ENCODE measurements at regions not wholly inside any gene's neighbourhood (a gene's known extent, or its start where the extent isn't known, plus 50 kb on each side); places are given as distances from the start of the nearest gene placed in this dataset.

GRCh38 chr9:117597977-117598376 is 106.2 kb upstream of the TLR4 start:
- TF ChIP-seq EZH2 (IDR thresholded peaks at IDR 0.05; ENCODE audit: low read length) (no peak), CTCF (optimal IDR thresholded peaks at IDR 0.05 in 1 of 3, IDR thresholded peaks at IDR 0.05 in 1 of 3, conservative IDR thresholded peaks at IDR 0.05 in 1 of 3; ENCODE audit: extremely low read depth in 1 of 3, insufficient read depth in 2 of 3, low read length in 3 of 3) (no peak)
- H2AFZ ChIP-seq (ENCODE audit: control insufficient read depth, low read length) = no peak overlapping the region
- H3K36me3 ChIP-seq (ENCODE audit: control insufficient read depth in 2 of 2, extremely low read depth in 1 of 2, insufficient read depth in 2 of 2, low read length in 2 of 2) = no peaks in the 10 kb centered on the region
- no peaks in the 10 kb centered on the region for H3K4me1 ChIP-seq (ENCODE audit: control insufficient read depth, extremely low read depth, insufficient read depth, low read length)
- DNase-seq (ENCODE audit: low read depth, low spot score) = no peak
- no peaks in the 10 kb centered on the region for H3K79me2 ChIP-seq (ENCODE audit: control insufficient read depth, insufficient read depth, low read length)
- H4K20me1 ChIP-seq (ENCODE audit: control insufficient read depth, extremely low read depth, insufficient read depth, low read length) = no peaks in the 10 kb centered on the region
- H3K4me3 ChIP-seq (ENCODE audit: control insufficient read depth in 2 of 3, extremely low read depth in 1 of 3, insufficient read depth in 2 of 3, low read depth in 1 of 3, low read length in 3 of 3) = no peak overlapping the region
- no peaks in the 10 kb centered on the region for H3K9me3 ChIP-seq (ENCODE audit: control insufficient read depth, low read depth, low read length)
- H3K27ac ChIP-seq (ENCODE audit: control insufficient read depth, insufficient read depth, low read length) = no peak overlapping the region
- no peaks in the 10 kb centered on the region for H3K9me1 ChIP-seq (ENCODE audit: control insufficient read depth, extremely low read depth, insufficient read depth, low read length)
- no peaks in the 10 kb centered on the region for H3K27me3 ChIP-seq (ENCODE audit: control insufficient read depth, extremely low read depth, insufficient read depth, low read length)
- no peak for FAIRE-seq
- H3K4me2 ChIP-seq (ENCODE audit: control insufficient read depth, extremely low read depth, insufficient read depth, low read depth, low read length) = no peak overlapping the region
- dilution Hi-C loops (cut with MboI; ENCODE audit: extremely low pct_ligation_motif_present, low sequenced_read_pairs) = no loop called here
- no peak overlapping the region for H3K9ac ChIP-seq (ENCODE audit: control insufficient read depth, extremely low read depth, insufficient read depth, low read length)

GRCh38 chr9:117596678-117597077 is 107.5 kb upstream of the TLR4 start:
- Histone ChIP-seq H3K9me3 (ENCODE audit: control insufficient read depth, low read depth, low read length) (no peaks in the 10 kb centered on the region), H3K27me3 (ENCODE audit: control insufficient read depth, extremely low read depth, insufficient read depth, low read length) (no peaks in the 10 kb centered on the region), H3K27ac (ENCODE audit: control insufficient read depth, insufficient read depth, low read length) (no peak overlapping the region), H2AFZ (ENCODE audit: control insufficient read depth, low read length) (no peak overlapping the region), H4K20me1 (ENCODE audit: control insufficient read depth, extremely low read depth, insufficient read depth, low read length) (no peaks in the 10 kb centered on the region), H3K4me3 (ENCODE audit: control insufficient read depth in 2 of 3, extremely low read depth in 1 of 3, insufficient read depth in 2 of 3, low read depth in 1 of 3, low read length in 3 of 3) (no peak overlapping the region), H3K9me1 (ENCODE audit: control insufficient read depth, extremely low read depth, insufficient read depth, low read length) (no peaks in the 10 kb centered on the region), H3K36me3 (ENCODE audit: control insufficient read depth in 2 of 2, extremely low read depth in 1 of 2, insufficient read depth in 2 of 2, low read length in 2 of 2) (no peaks in the 10 kb centered on the region), H3K9ac (ENCODE audit: control insufficient read depth, extremely low read depth, insufficient read depth, low read length) (no peak overlapping the region), H3K4me2 (ENCODE audit: control insufficient read depth, extremely low read depth, insufficient read depth, low read depth, low read length) (no peak overlapping the region), H3K79me2 (ENCODE audit: control insufficient read depth, insufficient read depth, low read length) (no peaks in the 10 kb centered on the region), H3K4me1 (ENCODE audit: control insufficient read depth, extremely low read depth, insufficient read depth, low read length) (no peaks in the 10 kb centered on the region)
- FAIRE-seq (no peak), DNase-seq (ENCODE audit: low read depth, low spot score) (no peak)
- dilution Hi-C loops (cut with MboI; ENCODE audit: extremely low pct_ligation_motif_present, low sequenced_read_pairs) = no loop called here
- TF ChIP-seq CTCF (optimal IDR thresholded peaks at IDR 0.05 in 1 of 3, IDR thresholded peaks at IDR 0.05 in 1 of 3, conservative IDR thresholded peaks at IDR 0.05 in 1 of 3; ENCODE audit: extremely low read depth in 1 of 3, insufficient read depth in 2 of 3, low read length in 3 of 3) = no peak
- no peak for TF ChIP-seq EZH2 (IDR thresholded peaks at IDR 0.05; ENCODE audit: low read length)

Data from keratinocyte (primary cell).